ENCODE measurements at regions not wholly inside any gene's neighbourhood (a gene's known extent, or its start where the extent isn't known, plus 50 kb on each side); places are given as distances from the start of the nearest gene placed in this dataset.

DNA sequence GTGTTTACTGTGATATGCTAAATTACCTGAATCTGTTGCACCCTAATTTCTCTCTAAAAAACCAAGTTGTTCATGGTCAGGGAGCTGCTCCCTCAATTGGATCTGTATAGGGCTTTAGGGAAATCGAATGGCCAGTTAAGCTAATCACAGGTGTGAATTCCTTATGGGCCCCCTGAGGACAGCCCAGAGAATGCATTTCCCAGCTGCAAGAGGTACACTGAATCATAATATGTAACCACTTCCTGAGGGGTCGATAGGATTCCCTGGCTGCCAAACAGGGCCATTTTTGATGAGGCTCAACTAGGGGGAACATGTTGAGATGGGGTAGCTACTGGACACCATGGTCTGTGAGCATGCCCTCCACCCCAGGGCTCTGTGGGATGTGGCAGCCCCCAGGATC, 478.6 kb downstream of the CCDC171 start (continued):
- no peak for TF ChIP-seq TSC22D4 (tag; IDR thresholded peaks at IDR 0.05)

DNA sequence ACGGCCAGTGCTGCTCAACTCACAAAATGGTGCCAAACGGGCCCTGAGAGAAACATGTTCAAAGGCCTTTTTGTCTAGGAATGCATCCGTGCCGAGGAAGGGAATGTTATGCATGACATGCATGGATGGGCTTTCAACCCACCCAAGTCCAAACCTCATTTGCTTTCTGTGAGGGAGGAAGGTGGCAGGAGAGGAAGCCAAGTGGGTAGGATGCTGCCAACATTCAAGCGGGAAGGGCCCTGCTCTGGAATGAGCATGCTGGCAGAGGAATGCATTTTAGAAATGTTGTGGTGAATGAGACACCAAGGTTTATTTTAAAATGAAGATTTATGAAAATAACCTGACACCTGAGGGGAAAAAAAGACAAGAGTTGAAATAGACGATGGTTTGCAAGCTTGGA, 479.1 kb downstream of the CCDC171 start:
- Histone ChIP-seq H3K27ac (ENCODE audit: extremely low read depth, low read depth, low read length) (no peak overlapping the region), H3K4me2 (ENCODE audit: insufficient read depth, low read length) (no peak overlapping the region), H3K27me3 (ENCODE audit: control insufficient read depth in 2 of 2, insufficient read depth in 2 of 2, low read length in 2 of 2) (no peaks in the 10 kb centered on the region), H3K9ac (ENCODE audit: insufficient read depth in 1 of 2, low read depth in 2 of 2, low read length in 2 of 2) (no peak overlapping the region), H3K9me3 (replicated peaks; ENCODE audit: control insufficient read depth, insufficient read depth, low read depth, low read length) (no peaks in the 10 kb centered on the region), H3K4me3 (no peak overlapping the region), H3K9me1 (ENCODE audit: control insufficient read depth, insufficient read depth, low read length) (no peaks in the 10 kb centered on the region), H3K4me1 (replicated peaks in 1 of 2; ENCODE audit: control insufficient read depth in 2 of 2, insufficient read depth in 2 of 2, low read length in 2 of 2) (no peaks in the 10 kb centered on the region), H3K36me3 (ENCODE audit: control insufficient read depth, insufficient read depth, low read length) (no peaks in the 10 kb centered on the region), H2AFZ (ENCODE audit: low read depth, low read length) (no peak overlapping the region), H4K20me1 (replicated peaks; ENCODE audit: control insufficient read depth, insufficient read depth, low read length) (no peaks in the 10 kb centered on the region), H3K79me2 (ENCODE audit: control insufficient read depth, insufficient read depth, low read length) (no peaks in the 10 kb centered on the region)
- ChIA-PET CTCF (ENCODE audit: low intra/inter-chr PET ratio) (no interaction called here), POLR2A (no interaction called here)
- WGBS (ENCODE audit: insufficient coverage, low coverage, missing lambda C conversion rate) = 0% methylated on average over 6 of the region's 6 CpGs
- DNase-seq (ENCODE audit: extremely low read depth in 1 of 4, low spot score in 3 of 4) (no peak), FAIRE-seq (no peak), ATAC-seq (no peak)
- intact Hi-C loops (cut with micrococcal nuclease) = no loop called here
- in situ Hi-C loops (cut with MboI) = no loop called here
- no peak for TF ChIP-seq IFI16 (CRISPR knock-in tag; IDR thresholded peaks at IDR 0.05)
- no peak for TF ChIP-seq XRCC5 (IDR thresholded peaks at IDR 0.05; ENCODE audit: low read depth, low read length)
- no peak for TF ChIP-seq MLX (CRISPR knock-in tag; conservative IDR thresholded peaks at IDR 0.05)
- TF ChIP-seq ZNF324 (CRISPR knock-in tag; IDR thresholded peaks at IDR 0.05) = no peak
- no peak for TF ChIP-seq TFAM (CRISPR knock-in tag; conservative IDR thresholded peaks at IDR 0.05)
- no peak for TF ChIP-seq ZNF175 (CRISPR knock-in tag; IDR thresholded peaks at IDR 0.05; ENCODE audit: low read depth)
- no peak for TF ChIP-seq DIDO1 (tag; IDR thresholded peaks at IDR 0.05; ENCODE audit: low read depth)
- no peak for TF ChIP-seq XRCC4 (IDR thresholded peaks at IDR 0.05; ENCODE audit: extremely low read depth, insufficient read depth, insufficient read length)
- TF ChIP-seq BRCA1 (IDR thresholded peaks at IDR 0.05) = no peak
- no peak for TF ChIP-seq BRCA1 (CRISPR knock-in tag; IDR thresholded peaks at IDR 0.05)
- TF ChIP-seq ZMIZ1 (IDR thresholded peaks at IDR 0.05; ENCODE audit: low read depth in 2 of 2, low read length in 2 of 2) = no peak
- TF ChIP-seq NONO (IDR thresholded peaks at IDR 0.05; ENCODE audit: low read depth in 2 of 2, low read length in 1 of 2) = no peak
- no TSS peak for BruUV-seq (replicated peaks)

Data from K562 (cell line).